Epithelial cell of prostate (primary cell): ENCODE measurements at regions not wholly inside any gene's neighbourhood (a gene's known extent, or its start where the extent isn't known, plus 50 kb on each side); places are given as distances from the start of the nearest gene placed in this dataset.
"Not testable (repeated sequence)": the region's sequence is repeated elsewhere in the genome, so short reads cannot be mapped to it uniquely, and the experiment has no call there.

Experiments
- DNase-seq: peaks from one replicate; pipeline ENCODE4 v3.0.0-alpha.2; 2011; ENCODE audit warnings: low read depth, low spot score
- H3K27ac ChIP-seq: fragments of 450-650 bp; 2 replicates; pipeline ENCODE4 v1.5.1; 2017; ENCODE audit warnings: mild to moderate bottlenecking

- no peak for DNase-seq
- H3K27ac ChIP-seq, result no peak overlapping the region
Observed at GRCh38 chr2:186959486-186959885, 110.5 kb upstream of the ZSWIM2 start.

GRCh38 chr2:186950694-186951093, 101.7 kb upstream of the ZSWIM2 start:
- no peak overlapping the region for H3K27ac ChIP-seq
- no peak for DNase-seq

- no peak for DNase-seq
- H3K27ac ChIP-seq, result no peak overlapping the region
Observed at GRCh38 chr2:186949726-186950256, 100.8 kb upstream of the ZSWIM2 start.

- no peak for DNase-seq
- no peak overlapping the region for H3K27ac ChIP-seq
Observed at GRCh38 chr2:186947516-186947915, 98.5 kb upstream of the ZSWIM2 start.

- DNase-seq, result no peak
- no peak overlapping the region for H3K27ac ChIP-seq
Observed at GRCh38 chr2:186946896-186947467, 98.0 kb upstream of the ZSWIM2 start.

GRCh38 chr2:186941853-186942252, 92.9 kb upstream of the ZSWIM2 start:
- no peak for DNase-seq
- no peak overlapping the region for H3K27ac ChIP-seq

- H3K27ac ChIP-seq, result no peak overlapping the region
- no peak for DNase-seq
Observed at GRCh38 chr2:186940463-186940862, 91.5 kb upstream of the ZSWIM2 start.

GRCh38 chr2:186934420-186934819, 85.5 kb upstream of the ZSWIM2 start:
- no peak for DNase-seq
- no peak overlapping the region for H3K27ac ChIP-seq

GRCh38 chr2:186927867-186928191, 78.9 kb upstream of the ZSWIM2 start:
- no peak for DNase-seq
- no peak overlapping the region for H3K27ac ChIP-seq

- no peak overlapping the region for H3K27ac ChIP-seq
- DNase-seq, result no peak
Observed at GRCh38 chr2:186927185-186927866, 78.4 kb upstream of the ZSWIM2 start.

- no peak overlapping the region for H3K27ac ChIP-seq
- no peak for DNase-seq
Observed at GRCh38 chr2:186925514-186925913, 76.5 kb upstream of the ZSWIM2 start.

- DNase-seq, H3K27ac ChIP-seq: not testable (repeated sequence)
Observed at GRCh38 chr2:186922316-186922715, 73.3 kb upstream of the ZSWIM2 start.

- peak; percentile 41 for DNase-seq
- no peak overlapping the region for H3K27ac ChIP-seq
Observed at GRCh38 chr2:186919296-186919695, 70.3 kb upstream of the ZSWIM2 start.

- no peak overlapping the region for H3K27ac ChIP-seq
- DNase-seq, result no peak
Observed at GRCh38 chr2:186918495-186918894, 69.5 kb upstream of the ZSWIM2 start.

GRCh38 chr2:186917866-186918265, 68.9 kb upstream of the ZSWIM2 start:
- H3K27ac ChIP-seq, result no peak overlapping the region
- DNase-seq, result peak; percentile 12

- no peak for DNase-seq
- H3K27ac ChIP-seq, result no peak overlapping the region
Observed at GRCh38 chr2:186913870-186914269, 64.9 kb upstream of the ZSWIM2 start.

GRCh38 chr2:186912979-186913378, 64.0 kb upstream of the ZSWIM2 start:
- no peak for DNase-seq
- no peak overlapping the region for H3K27ac ChIP-seq

- no peak for DNase-seq
Observed at GRCh38 chr2:186911551-186912085, 62.6 kb upstream of the ZSWIM2 start.

GRCh38 chr2:186910996-186911395, 62.0 kb upstream of the ZSWIM2 start:
- H3K27ac ChIP-seq, result no peak overlapping the region
- no peak for DNase-seq

More at GRCh38 chr2:186911551-186912085, 62.6 kb upstream of the ZSWIM2 start:
- no peak overlapping the region for H3K27ac ChIP-seq

- DNase-seq, result no peak
- no peak overlapping the region for H3K27ac ChIP-seq
Observed at GRCh38 chr2:186909095-186909494, 60.1 kb upstream of the ZSWIM2 start.

- no peak for DNase-seq
- no peak overlapping the region for H3K27ac ChIP-seq
Observed at GRCh38 chr2:186907897-186908296, 58.9 kb upstream of the ZSWIM2 start.

GRCh38 chr2:186903216-186903615, 54.2 kb upstream of the ZSWIM2 start:
- H3K27ac ChIP-seq, result no peak overlapping the region
- DNase-seq, result no peak
